Endothelial cell of umbilical vein (primary cell): ENCODE measurements at regions not wholly inside any gene's neighbourhood (a gene's known extent, or its start where the extent isn't known, plus 50 kb on each side); places are given as distances from the start of the nearest gene placed in this dataset.
A peak's percentile ranks its signal among the peaks of the same experiment; 100 is the strongest.

ENCODE experiments used
- BruUV-seq: library from RNA; stranded (reverse); fragments of 400-500 nt; replicated peaks from 2 replicates; lab custom pipeline; 2021; lab: Mats Ljungman, UMichigan
- CTCF ChIA-PET: fragments of 300-600, 350-600 bp; sonication (Branson Sonifier 250); formaldehyde crosslinking; loops from one replicate; lab custom pipeline; 2021; ENCODE audit warnings: antibody characterized with exemption, inconsistent platforms; lab: Charles Lee
- POLR2A ChIA-PET: fragments of 300-600, 350-600 bp; sonication (Branson Sonifier 250); formaldehyde crosslinking; loops from one replicate; lab custom pipeline; 2021; ENCODE audit warnings: antibody characterized with exemption, inconsistent platforms; lab: Charles Lee
- DNase-seq: peaks from one replicate; pipeline ENCODE4 v3.0.0-alpha.2; 2011; ENCODE audit warnings: low read depth, low spot score
- FAIRE-seq: peaks from 2 replicates; lab custom pipeline; 2011; peaks lifted over from hg19 to GRCh38; lab: Jason Lieb, UNC
- H2AFZ ChIP-seq: 2 replicates; pipeline ENCODE4 v1.6.0; 2012; ENCODE audit warnings: low read depth, low read length, control low read depth, inconsistent platforms
- H3K27ac ChIP-seq: 2 replicates; pipeline ENCODE4 v1.5.1; 2011; ENCODE audit warnings: low read depth, mild to moderate bottlenecking, control low read depth, low read length, moderate library complexity; ENCODE audit not compliant: insufficient read depth
- H3K27me3 ChIP-seq, 2 experiments: 2 replicates each; pipeline versions ENCODE4 v1.6.0 to v1.6.1; 2011; ENCODE audit warnings: low read length in 2 of 2, mixed read lengths in 1 of 2; ENCODE audit not compliant: control insufficient read depth in 2 of 2, insufficient read depth in 2 of 2
- H3K36me3 ChIP-seq, 2 experiments: 2 replicates in 1 of 2; 3 replicates in 1 of 2; pipeline ENCODE4 v1.5.1; 2011; ENCODE audit warnings: low read length in 2 of 2, mild to moderate bottlenecking in 1 of 2, moderate library complexity in 1 of 2; ENCODE audit not compliant: control insufficient read depth in 2 of 2, insufficient read depth in 2 of 2; ENCODE audit errors: extremely low read depth in 1 of 2
- H3K4me1 ChIP-seq: 3 replicates; pipeline ENCODE4 v1.5.1; 2011; ENCODE audit warnings: mild to moderate bottlenecking, low read length; ENCODE audit not compliant: control insufficient read depth, insufficient read depth; ENCODE audit errors: extremely low read depth
- H3K4me2 ChIP-seq: 2 replicates; pipeline ENCODE4 v1.6.1; 2011; ENCODE audit warnings: low read length, control low read depth, mixed read lengths; ENCODE audit not compliant: insufficient read depth
- H3K4me3 ChIP-seq, 3 experiments: fragments of 200-600 bp in 1 of 3; sonication (generic), shearing (Covaris generic) in 1 of 3; replicated peaks in 1 of 3; 2 replicates each; pipeline ENCODE4 v1.5.1; 2011 to 2016; ENCODE audit warnings: control low read depth in 3 of 3, low read length in 3 of 3, mild to moderate bottlenecking in 2 of 3, inconsistent platforms in 1 of 3, low read depth in 1 of 3, moderate library complexity in 1 of 3; ENCODE audit not compliant: insufficient read depth in 1 of 3
- H3K79me2 ChIP-seq: 2 replicates; pipeline ENCODE4 v1.6.0; 2012; ENCODE audit warnings: low read length, inconsistent platforms; ENCODE audit not compliant: control insufficient read depth, insufficient read depth
- H3K9ac ChIP-seq: replicated peaks from 2 replicates; pipeline ENCODE3; 2011; ENCODE audit warnings: low read length, control low read depth; ENCODE audit not compliant: insufficient read depth; ENCODE audit errors: extremely low read depth
- H3K9me1 ChIP-seq: replicated peaks from 3 replicates; pipeline ENCODE4 v1.6.0; 2011; ENCODE audit warnings: mild to moderate bottlenecking, low read length; ENCODE audit not compliant: control insufficient read depth, insufficient read depth; ENCODE audit errors: extremely low read depth
- H3K9me3 ChIP-seq: replicated peaks from 2 replicates; pipeline ENCODE4 v1.5.1; 2012; ENCODE audit warnings: low read length, inconsistent platforms; ENCODE audit not compliant: control insufficient read depth, insufficient read depth
- H4K20me1 ChIP-seq: replicated peaks from 2 replicates; pipeline ENCODE3; 2011; ENCODE audit warnings: mild to moderate bottlenecking, low read length; ENCODE audit not compliant: control insufficient read depth, insufficient read depth; ENCODE audit errors: extremely low read depth
- EZH2 ChIP-seq: IDR thresholded peaks from 2 replicates; pipeline ENCODE4 v1.6.1; 2012; ENCODE audit warnings: borderline replicate concordance, low read depth, mild to moderate bottlenecking, moderate library complexity, low read length, inconsistent platforms; ENCODE audit not compliant: severe bottlenecking
- FOS ChIP-seq: IDR thresholded peaks from 2 replicates; pipeline ENCODE4 v1.6.1; 2011; ENCODE audit warnings: mild to moderate bottlenecking, low read length, moderate library complexity, borderline replicate concordance; ENCODE audit not compliant: insufficient read depth
- GATA2 ChIP-seq: IDR thresholded peaks from 2 replicates; pipeline ENCODE4 v1.7.0; 2011; ENCODE audit warnings: low read depth, mild to moderate bottlenecking, moderate library complexity, mixed read lengths, low read length; ENCODE audit not compliant: insufficient read length, insufficient read depth
- JUN ChIP-seq: IDR thresholded peaks from 2 replicates; pipeline ENCODE4 v1.6.1; 2011; ENCODE audit warnings: borderline replicate concordance, low read depth; ENCODE audit not compliant: insufficient read length, insufficient read depth
- MAX ChIP-seq: IDR thresholded peaks from 2 replicates; pipeline ENCODE4 v1.6.1; 2011; ENCODE audit not compliant: insufficient read depth, insufficient read length
- MYC ChIP-seq: IDR thresholded peaks from one replicate; pipeline ENCODE4 v1.6.1; 2011; ENCODE audit warnings: mild to moderate bottlenecking, low read depth, low read length
- POLR2A ChIP-seq: IDR thresholded peaks from 2 replicates; pipeline ENCODE4 v1.6.1; 2012; ENCODE audit warnings: low read depth, mild to moderate bottlenecking, control low read depth, low read length
- POLR2AphosphoS5 ChIP-seq: IDR thresholded peaks from 2 replicates; pipeline ENCODE4 v1.6.1; 2012; ENCODE audit warnings: low read depth, mild to moderate bottlenecking, control low read depth, low read length, moderate library complexity; ENCODE audit not compliant: insufficient read depth
- dilution Hi-C: fragments of 300-500 bp; cut with MboI; formaldehyde crosslinking; loops from one replicate; pipeline ENCODE4 v1.15.0; 2019; ENCODE audit warnings: low sequenced_read_pairs; ENCODE audit not compliant: extremely low pct_ligation_motif_present
- intact Hi-C: fragments of 100-400 bp; cut with micrococcal nuclease; formaldehyde crosslinking; loops from one replicate; pipeline ENCODE4 v1.10.0; 2022
- TF ChIP-seq, protein P1 (sequence below), 2 donors: IDR thresholded peaks; 1 replicate in 1 of 2; 2 replicates in 1 of 2; pipeline ENCODE4 v1.5.1; 2011; ENCODE audit warnings: low read length in 2 of 2, mild to moderate bottlenecking in 2 of 2, moderate library complexity in 2 of 2, control low read depth in 1 of 2, inconsistent platforms in 1 of 2, low read depth in 1 of 2; ENCODE audit not compliant: insufficient read depth in 1 of 2; ENCODE audit errors: extremely low read depth in 1 of 2

DNA sequence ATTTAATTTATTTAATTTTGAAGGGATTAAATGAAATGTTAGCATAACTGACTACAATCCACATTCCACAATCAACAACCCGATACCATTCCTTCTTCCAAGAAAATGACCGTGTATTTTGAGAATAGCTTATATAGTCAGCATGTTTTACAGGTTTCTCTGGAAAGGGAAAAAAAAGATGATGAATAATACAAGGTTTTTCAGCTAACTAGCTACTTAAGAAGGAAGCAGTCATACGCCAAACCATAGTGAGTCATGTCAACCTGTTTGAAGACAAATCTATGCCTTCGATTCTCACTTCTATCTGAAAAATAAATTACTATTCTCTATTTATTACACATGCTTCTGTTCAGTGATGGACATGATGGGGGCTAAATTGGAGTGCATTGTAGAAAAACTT lies 258.6 kb downstream of the EFNB2 start:
- BruUV-seq: no TSS peak
- FAIRE-seq (peak; percentile 15), DNase-seq (no peak)
- Histone ChIP-seq H2AFZ (no peak overlapping the region), H3K9me3 (no peaks in the 10 kb centered on the region), H3K4me1 (no peaks in the 10 kb centered on the region), H3K27me3 (no peaks in the 10 kb centered on the region), H4K20me1 (no peaks in the 10 kb centered on the region), H3K4me2 (no peak overlapping the region), H3K9ac (no peak overlapping the region), H3K36me3 (no peaks in the 10 kb centered on the region), H3K4me3 (no peak overlapping the region), H3K9me1 (no peaks in the 10 kb centered on the region), H3K79me2 (no peaks in the 10 kb centered on the region), H3K27ac (no peak overlapping the region)
- intact Hi-C loops (no loop called here), dilution Hi-C loops (no loop called here)
- CTCF ChIA-PET: interaction anchor here (2.8 kb wide), 1 partner anchor 15 kb away, joined by 12 read pairs; no protein-coding TSS in a partner anchor
- POLR2A ChIA-PET: no interaction called here
- TF ChIP-seq MYC (no peak), FOS (peak; percentile 9)

GRCh38 chr13:106275446-106276032 lies 259.9 kb downstream of the EFNB2 start:
- TF ChIP-seq MYC (no peak), POLR2AphosphoS5 (no peak), POLR2A (no peak), JUN (no peak), GATA2 (no peak), MAX (no peak), EZH2 (no peak), FOS (no peak)
- TF ChIP-seq, protein P1, sequence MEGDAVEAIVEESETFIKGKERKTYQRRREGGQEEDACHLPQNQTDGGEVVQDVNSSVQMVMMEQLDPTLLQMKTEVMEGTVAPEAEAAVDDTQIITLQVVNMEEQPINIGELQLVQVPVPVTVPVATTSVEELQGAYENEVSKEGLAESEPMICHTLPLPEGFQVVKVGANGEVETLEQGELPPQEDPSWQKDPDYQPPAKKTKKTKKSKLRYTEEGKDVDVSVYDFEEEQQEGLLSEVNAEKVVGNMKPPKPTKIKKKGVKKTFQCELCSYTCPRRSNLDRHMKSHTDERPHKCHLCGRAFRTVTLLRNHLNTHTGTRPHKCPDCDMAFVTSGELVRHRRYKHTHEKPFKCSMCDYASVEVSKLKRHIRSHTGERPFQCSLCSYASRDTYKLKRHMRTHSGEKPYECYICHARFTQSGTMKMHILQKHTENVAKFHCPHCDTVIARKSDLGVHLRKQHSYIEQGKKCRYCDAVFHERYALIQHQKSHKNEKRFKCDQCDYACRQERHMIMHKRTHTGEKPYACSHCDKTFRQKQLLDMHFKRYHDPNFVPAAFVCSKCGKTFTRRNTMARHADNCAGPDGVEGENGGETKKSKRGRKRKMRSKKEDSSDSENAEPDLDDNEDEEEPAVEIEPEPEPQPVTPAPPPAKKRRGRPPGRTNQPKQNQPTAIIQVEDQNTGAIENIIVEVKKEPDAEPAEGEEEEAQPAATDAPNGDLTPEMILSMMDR (IDR thresholded peaks at IDR 0.05; ENCODE audit: extremely low read depth in 1 of 2, insufficient read depth in 1 of 2, low read depth in 1 of 2, low read length in 2 of 2): no peak
- no peak for FAIRE-seq
- H3K9ac ChIP-seq: no peak overlapping the region
- POLR2A ChIA-PET: no interaction called here
- H3K4me3 ChIP-seq: no peak overlapping the region
- no peak overlapping the region for H2AFZ ChIP-seq
- DNase-seq: no peak
- H3K27ac ChIP-seq: no peak overlapping the region
- H3K79me2 ChIP-seq: no peaks in the 10 kb centered on the region
- dilution Hi-C loops: no loop called here
- H3K27me3 ChIP-seq: peaks cover 0 to 1% of the 10 kb centered on the region in 2 experiments
- no peaks in the 10 kb centered on the region for H3K4me1 ChIP-seq
- no peak overlapping the region for H3K4me2 ChIP-seq
- H3K36me3 ChIP-seq: no peaks in the 10 kb centered on the region
- H4K20me1 ChIP-seq: no peaks in the 10 kb centered on the region
- BruUV-seq: no TSS peak
- H3K9me1 ChIP-seq: no peaks in the 10 kb centered on the region
- H3K9me3 ChIP-seq: no peaks in the 10 kb centered on the region
- CTCF ChIA-PET: interaction anchor here (1.0 to 2.8 kb wide), 2 partner anchors 17 to 35 kb away, joined by 3 to 12 read pairs; no protein-coding TSS in a partner anchor
- intact Hi-C loops: no loop called here
